Stimulated activated CD8-positive, alpha-beta memory T cell treated with anti-CD3 and anti-CD28 coated beads, Interleukin-7, amount 100 ng/mL, for 24 hours (primary cell): ENCODE measurements at regions not wholly inside any gene's neighbourhood (a gene's known extent, or its start where the extent isn't known, plus 50 kb on each side); places are given as distances from the start of the nearest gene placed in this dataset.
"Not testable (repeated sequence)": the region's sequence is repeated elsewhere in the genome, so short reads cannot be mapped to it uniquely, and the experiment has no call there.

ENCODE experiments used
- DNase-seq: peaks from one replicate; pipeline ENCODE4 v3.0.0-alpha.2; 2020; ENCODE audit warnings: low read depth

DNA sequence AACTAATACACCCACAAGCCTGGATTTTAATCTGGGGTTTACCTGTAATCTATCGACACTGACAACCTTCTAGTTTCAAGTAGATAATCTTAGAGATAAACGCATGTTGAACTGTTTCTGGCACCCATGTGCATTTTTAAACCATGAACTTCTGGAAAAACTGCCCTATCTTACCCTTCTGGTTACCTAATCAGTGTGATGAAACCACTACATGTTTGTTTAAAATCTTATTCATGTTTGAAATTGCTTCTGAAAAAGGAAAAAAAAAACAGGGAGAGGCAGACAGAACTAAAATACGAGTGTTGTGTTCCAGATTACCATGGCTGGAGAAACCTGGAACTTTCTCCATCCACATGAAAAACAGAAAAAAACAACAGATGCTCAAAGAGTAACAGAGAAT is 139.3 kb downstream of the MID1IP1 start:
- no peak for DNase-seq

DNA sequence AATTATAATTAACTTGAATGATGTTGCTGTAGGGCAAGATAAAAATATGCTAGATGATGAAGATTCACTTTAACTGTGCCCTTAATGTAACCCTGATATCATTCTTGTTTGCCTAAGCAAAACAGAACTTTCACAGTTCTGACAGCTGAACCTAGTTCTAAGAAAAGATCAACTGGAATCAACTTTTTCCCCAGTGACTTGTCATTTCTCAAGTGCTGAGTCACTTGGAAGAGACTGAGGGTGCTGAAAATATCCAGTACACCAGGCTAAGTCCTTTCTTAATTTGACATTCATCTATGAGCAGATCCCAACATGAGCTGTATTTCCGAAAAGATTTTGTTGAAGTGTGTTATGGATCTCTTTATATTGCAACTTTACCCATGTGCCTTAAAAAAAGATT is 140.4 kb downstream of the MID1IP1 start:
- DNase-seq: no peak

DNA sequence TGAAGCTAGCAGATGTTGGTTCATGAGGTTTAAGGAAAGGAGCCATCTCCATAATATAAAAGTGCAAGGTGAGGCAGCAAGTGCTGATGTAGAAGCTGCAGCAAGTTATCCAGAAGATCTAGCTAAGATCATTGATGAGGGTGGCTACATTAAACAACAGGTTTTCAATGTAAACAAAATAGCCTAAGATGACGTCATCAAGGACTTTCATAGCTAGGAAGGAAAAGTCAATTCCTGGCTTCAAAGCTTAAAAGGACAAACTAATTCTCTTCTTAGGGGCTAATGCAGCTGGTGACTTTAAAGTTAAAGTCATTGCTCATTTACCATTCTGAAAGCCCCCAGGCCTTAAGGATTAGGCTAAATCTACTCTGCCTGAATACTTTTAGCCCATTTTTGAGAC is 141.9 kb downstream of the MID1IP1 start:
- no peak for DNase-seq

DNA sequence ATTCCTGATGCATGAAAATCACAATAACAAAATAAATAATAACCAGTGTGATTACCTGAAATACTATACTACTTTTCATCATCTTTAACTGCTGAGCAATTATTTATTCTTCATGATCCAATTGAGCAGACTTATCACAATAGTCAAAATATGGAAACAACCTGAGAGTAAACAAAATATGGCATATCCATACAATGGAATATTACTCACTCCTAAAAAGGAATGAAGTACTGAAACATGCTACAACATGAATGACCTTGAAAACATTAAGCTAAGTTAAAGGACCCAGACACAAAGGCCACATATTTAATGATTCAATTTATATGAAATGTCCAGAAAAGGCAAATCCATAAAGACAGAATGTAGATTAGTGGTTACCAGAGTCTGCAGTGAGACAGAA is 146.8 kb downstream of the MID1IP1 start:
- DNase-seq: no peak

DNA sequence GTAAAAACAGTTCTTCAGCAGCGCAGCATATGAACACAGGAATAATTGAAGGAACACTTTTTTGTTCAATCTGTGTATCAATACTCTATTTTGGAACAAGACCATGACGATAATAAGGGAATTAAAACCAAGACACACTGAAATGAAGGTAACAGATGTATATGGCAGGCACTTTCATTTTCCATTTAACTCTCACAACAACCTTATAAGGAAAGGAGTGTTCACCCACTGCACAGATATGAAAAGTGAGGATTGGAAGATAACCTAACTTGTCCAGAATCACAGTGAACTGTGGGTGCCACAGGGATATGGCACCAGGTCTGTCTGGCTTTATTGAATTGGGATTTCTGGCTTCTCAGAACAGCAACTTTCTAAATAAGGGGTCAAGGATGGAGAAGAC is 153.3 kb downstream of the MID1IP1 start:
- no peak for DNase-seq

DNA sequence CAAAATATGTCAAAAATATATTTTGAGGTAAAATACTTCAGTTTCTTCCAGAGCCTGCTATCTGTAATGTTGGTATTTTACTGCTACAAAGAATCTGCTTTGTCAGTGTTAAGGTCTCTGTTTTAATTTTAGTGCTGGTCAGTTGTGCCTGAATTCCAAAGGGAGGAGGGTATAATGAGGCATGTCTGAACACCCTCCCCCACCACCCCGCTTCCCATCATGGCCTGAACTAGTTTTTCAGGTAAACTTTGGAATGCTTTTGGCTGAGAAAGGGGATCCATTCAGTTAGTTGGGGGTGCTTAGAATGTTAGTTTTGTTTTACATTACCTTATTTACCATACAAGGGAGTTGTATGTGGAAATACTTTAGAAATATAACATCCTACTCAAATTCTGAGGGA is 158.5 kb downstream of the MID1IP1 start:
- DNase-seq: no peak

DNA sequence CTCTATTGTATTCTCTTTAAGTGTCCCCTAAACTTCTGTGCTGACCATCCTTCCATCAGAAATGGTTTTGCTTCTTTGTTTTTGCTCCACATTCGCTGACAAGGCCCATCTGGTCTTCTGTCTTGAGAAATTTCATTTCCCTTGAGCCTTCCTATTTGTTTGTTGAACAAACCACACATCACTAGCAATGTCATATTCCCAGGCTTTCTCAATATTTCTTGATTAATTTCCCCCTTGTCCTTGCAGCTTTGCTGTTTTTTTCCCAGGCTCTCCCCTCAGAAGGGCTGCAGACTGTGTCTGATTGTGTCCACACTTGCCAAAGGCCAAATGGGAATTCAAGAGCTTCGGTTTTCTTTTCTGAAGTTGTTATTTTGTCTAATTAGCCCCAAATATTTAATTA is 158.9 kb downstream of the MID1IP1 start:
- DNase-seq: no peak

DNA sequence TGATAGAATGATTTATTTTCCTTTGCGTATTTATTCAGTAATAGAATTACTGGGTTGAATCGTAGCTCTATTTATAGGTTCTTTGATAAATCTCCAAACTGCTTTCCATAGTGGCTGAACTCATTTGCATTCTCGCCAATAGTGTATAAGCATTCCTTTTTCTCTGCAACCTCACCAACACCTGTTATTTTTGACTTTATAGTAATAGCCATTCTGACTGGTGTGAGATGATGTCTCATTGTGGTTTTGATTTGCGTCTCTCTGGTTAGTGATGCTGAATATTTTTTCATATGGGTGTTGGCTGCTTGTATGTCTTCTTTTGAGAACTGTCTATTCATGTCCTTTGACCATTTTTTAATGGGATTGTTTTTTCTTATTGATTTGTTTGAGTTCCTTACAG is 160.7 kb downstream of the MID1IP1 start:
- no peak for DNase-seq

DNA sequence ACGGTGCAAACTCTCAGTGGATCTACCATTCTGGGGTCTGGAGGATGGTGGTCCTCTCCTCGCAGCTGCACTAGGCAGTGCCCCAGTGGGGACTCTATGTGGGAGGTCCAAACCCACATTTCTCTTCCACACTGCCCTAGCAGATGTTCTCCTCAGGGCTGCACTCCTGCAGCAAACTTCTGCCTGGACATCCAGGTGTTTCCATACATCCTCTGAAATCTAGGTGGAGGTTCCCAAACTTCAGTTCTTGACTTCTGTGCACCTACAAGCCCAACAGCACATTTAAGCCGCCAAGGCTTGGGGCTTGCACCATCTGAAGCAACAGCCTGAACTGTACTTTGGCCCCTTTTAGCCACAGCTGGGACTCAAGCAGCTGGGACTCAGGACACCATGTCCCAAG is 162.0 kb downstream of the MID1IP1 start:
- DNase-seq: not testable (repeated sequence)

DNA sequence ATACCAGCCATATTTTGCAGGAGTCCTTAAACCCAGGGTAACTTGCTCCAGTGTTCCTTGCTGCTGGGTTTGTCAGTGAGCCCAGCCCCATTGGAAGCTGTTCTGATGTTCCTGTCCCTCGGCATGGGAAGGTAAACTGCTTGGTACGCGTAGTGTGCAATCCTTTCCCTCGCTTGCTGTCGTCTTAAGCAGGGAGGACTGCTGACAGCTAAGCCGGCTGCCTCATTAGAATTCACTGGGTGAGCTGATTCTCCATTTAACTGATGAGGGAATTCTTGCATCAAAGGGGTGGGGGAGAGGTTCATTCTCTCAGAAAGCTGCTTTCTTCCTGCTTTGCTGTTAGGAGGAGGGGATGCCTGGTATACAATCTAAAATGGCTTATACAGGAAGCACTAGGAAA is 164.6 kb downstream of the MID1IP1 start:
- DNase-seq: no peak

DNA sequence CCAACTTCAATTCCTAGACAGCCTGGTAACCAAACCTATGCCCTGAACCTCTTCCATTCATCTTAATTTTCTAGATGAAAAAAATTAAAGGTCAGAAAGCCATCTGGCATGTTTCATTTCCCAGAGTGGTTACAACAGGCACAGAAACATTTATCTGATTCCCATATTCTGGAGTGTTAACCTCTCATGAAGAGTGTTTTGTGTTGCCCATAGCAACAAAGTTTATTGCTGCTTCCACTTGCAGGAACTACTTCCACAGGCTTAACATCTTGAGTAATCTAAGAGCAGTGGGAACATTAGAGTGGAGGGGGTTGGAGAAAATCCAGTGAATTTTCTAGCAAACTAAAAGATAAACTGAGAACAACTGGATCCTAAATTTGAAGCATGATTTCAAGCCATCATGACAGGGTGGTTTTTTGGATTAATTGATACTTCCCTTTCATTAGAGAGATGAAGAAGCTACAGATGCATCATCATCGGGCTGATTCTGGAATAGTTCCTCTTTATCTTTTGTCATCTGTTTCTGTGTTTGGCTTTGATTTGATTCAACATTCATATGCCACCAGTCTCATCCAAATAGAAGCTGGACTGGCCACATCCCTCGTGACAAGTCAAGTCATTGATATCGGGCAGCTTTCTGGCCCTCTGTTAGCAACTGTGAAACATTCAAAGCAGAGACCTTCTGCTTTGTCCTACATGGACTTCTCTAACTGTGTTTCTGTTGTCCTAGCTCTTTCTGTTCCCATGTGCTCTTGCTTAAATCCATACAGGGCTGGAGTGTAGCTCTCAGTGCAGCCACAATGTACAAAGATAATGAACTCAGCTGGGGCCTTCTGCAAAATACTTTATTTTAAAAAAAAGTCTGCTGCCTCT is 167.3 kb downstream of the MID1IP1 start:
- DNase-seq: no peak

DNA sequence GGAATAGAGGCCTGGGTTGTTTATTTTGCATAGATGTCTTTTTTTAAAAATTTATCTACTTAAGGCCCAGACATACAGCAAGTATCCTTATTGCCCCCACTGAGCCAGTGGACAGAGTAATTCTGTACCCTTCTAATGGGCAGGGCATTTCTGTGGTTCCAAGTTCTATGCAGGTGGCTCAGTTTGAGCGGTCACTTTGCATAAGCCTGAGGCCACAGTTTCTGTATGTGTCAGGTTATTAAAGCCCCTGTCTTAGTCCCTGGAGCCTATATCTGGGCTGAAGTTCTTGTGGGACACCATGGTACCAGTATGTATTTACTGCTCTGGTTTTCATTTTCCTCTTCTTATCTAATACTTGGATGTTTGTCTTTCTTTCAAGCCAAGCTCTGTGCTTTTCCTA is 168.8 kb downstream of the MID1IP1 start:
- no peak for DNase-seq

DNA sequence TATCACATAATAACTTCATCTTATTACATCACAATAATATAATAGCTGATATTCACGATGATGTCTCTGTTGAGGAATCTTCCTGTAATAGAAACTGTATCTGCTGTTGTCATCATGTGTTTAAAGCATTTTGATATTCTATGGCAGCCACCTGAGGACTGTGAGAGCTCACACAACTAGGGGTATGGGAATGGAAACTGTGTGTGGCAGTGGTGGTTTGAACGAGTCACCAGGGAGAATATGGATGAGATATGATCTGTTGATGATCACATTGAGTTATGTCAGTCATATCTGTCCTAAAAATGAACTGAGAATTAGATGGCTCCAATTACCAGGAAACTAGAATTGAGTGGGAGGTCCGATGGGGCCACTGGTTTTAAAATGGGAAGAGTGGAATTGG is 169.6 kb downstream of the MID1IP1 start:
- no peak for DNase-seq

DNA sequence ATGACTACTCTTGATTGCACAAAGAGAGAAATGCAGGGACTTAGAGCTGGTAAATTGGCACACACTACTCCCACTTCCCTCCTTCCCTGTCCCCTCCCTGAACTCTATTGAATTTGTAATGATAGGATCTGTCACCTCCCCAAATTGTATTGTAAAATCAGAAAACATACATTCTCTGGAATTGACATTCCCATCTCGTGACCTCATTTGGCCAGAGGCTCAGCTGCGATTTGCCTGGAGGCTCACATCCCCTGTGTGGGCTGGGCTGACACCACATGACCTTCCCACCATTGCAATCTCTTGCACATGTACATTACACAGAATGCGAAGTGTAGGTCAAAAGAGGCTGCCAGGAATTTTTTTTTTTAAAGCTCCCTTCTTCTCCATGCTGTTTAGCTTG is 172.1 kb downstream of the MID1IP1 start:
- DNase-seq: no peak

DNA sequence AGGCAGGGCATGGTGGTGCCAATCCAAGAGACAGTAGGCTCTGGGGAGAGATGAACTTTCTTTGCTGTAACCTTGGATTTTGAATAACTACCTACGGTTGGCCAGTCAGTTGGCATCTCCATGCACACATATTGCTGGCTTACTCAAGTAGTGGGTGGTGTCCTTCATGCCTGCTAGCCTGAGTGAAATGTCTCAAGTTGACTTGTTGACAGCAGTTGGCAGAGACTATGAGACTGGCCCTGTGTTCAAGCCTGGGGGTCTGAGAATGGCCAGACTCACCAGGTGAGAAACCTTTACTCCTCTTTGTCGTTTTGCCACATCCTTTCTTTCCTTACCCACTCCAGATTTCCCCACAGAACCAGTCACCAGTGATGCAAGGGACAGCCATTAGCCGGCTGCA is 173.3 kb downstream of the MID1IP1 start:
- DNase-seq: no peak

DNA sequence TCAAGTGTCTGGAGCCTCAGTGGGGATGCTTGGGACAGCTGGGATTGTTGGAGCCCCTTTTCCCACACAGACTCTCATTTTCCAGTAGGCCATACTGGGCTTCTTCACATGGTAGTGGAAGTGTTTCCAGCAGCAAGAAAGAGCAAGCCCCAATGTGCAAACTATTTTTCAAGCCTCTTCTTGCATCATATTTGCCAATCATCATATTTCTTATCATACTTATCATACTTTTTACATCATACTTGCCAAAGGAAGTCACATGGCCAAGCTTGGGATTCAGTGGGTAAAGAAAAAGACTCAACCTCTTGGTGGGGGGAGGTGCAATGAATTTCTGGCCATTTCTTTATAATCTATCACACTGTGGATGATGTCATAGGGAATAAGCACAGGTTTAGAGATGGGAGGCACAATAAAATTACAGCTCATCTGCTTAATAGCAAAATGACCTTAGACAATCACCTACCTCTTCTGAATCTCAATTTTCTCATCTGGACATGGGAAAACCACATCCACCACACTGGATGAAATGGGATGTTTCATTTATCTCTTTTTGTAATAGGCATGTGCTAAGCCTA is 174.2 kb downstream of the MID1IP1 start:
- no peak for DNase-seq

DNA sequence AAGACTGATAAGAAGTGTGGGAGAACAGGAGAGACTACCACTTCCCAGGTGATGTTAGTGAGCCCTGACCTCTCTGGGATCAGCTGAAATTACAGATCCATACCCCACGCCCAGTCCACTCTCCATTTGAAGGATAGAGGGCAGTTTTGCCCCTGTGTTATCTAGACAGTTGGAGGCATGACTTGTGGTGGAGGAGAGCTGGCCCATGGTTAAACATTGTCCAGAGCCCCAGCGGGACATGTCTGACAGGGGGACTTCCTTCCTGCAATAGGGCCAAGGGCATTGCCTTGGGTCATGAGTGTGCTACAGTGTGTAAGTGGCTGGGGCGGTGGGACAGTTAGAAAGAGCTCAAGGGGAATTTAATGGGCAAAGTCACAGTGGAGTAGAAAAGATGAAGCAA is 181.1 kb downstream of the MID1IP1 start:
- no peak for DNase-seq

DNA sequence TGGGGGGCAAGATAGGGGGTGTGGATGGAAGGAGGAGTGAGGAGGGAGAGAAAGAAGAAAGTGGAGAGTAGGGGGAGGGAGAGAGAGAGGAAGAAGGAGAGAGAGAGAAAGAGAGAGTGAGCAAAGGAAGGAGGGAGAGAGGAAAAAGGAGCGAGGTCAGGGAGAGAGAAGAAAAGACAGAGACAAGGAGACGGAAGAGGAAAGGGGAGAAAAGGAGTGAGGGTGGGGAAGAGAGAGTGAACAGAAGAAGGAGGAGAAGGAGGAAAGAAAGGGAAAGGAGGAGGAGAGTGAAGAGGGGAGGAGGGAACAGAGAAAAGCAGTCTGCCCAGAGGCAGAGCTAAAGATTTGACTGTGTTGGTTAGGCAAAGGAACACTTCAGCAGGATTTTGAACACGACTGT is 181.6 kb downstream of the MID1IP1 start:
- DNase-seq: no peak

DNA sequence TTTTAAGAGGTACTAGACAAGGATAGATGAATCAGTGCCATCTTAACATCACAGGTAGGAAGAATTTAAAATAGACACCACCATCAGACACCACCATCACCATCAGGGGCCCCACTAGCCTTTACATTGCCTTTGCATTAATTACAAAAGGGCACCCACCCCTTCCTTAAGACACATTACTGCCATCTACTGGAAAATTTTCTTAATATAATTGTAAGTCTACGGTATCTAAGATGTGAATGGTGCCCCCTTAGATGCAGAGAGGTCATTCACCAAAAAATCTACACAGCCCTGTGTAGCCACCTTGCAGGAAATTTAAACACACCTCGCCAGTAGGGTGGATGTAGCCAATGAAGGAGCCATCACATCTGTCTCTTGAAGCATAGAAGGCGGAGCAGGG is 184.1 kb downstream of the MID1IP1 start:
- no peak for DNase-seq

DNA sequence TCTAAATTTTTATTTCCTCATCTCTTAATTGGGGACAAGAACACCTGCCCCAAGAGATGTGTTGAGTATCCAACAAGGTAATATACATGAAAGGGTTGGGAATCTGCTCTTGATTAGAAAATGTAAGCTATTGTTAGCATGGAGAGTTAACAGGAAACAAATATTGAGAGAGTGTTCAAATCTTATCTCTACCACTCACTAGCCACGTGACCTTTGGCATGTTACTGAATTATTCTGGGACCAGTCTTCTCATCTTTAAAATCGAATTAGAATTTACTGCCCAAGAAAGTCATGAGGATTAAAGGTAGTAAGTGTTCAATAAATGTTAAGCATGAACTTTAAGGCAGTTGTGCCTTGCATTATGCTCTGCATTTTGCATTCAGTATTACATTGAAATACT is 184.7 kb downstream of the MID1IP1 start:
- no peak for DNase-seq

DNA sequence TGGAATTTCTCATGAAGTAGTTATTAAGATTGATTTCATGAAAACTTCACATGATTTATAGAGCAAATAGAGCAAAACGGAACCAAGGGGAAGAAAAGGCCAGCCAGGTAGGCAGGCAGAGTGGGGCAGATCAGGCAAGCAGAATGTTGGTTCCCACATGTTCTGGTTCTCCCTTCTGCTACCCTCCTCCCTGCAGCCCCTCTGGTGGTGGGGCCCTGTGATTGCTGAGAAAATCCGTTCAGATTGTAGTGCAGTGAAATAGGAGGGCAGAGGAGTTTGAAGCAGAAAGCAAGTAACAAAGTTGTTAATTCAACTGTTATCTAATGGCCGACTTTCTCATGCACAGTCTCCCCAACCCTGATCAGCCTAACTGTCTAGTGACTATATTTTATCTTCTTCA is 185.3 kb downstream of the MID1IP1 start:
- DNase-seq: no peak

DNA sequence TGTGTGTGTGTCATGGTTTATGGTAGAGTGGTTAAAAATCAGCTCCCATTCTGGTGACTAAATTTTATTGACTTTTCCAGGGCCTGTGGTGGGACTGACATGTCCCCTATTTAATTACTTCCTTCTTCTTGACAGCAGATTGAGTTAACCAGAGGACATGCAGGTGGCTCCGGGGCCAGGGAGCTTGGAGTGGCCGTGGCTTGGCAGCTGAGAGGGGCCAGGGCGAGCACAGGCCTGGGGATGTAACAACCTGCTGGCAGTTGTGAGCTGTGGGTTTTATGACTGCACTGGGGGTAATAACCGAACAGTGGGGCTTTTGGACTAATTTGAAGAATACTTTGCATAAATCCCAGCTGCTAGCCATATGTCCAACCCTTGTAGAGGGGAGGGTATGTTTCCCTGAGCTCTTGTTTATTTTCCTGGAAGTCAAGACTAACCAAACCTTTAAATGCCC is 186.0 kb downstream of the MID1IP1 start:
- no peak for DNase-seq

DNA sequence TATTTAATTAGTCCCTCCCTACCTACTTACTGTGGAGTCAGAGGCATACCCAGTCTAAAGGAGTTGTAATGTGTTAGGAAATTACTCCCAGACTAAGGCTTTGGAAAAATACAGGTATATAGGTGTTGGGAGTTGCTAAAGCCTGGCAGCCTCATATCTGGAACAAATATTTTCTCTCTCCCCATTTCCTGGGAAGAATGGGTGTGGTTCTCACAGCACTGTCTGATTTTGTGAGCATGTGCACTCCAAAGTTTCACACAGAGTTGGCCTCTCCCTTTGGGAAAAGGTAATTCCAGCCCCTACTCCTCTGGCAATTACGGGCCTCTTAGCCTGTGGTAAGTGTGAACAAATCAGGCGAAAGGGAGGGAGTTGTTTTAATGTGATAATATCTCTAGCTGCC is 187.0 kb downstream of the MID1IP1 start:
- no peak for DNase-seq

DNA sequence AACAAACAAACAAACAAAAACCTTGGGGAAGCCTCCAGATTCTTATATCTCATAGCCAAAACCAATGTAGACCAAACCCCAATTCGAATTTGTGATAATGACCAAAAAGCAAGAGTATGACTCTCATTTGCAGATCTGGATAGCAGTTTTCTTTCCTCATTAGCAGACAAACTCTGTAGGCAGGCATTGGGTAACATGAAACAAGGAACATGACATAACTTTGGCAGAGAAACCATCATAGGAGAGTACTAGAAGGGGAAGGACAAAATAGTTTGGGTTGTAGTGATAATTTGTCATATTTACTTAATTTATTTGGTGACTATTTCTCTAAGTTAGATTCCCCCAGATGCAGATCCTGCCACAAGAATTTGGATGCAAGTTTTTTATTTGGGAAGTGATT is 187.8 kb downstream of the MID1IP1 start:
- DNase-seq: no peak
